DND-41 (cell line): ENCODE measurements at regions not wholly inside any gene's neighbourhood (a gene's known extent, or its start where the extent isn't known, plus 50 kb on each side); places are given as distances from the start of the nearest gene placed in this dataset.

Experiments
- ATAC-seq: fragments of 200-7000 bp; cut with Tn5 transposase; 3 replicates; pipeline ENCODE4 v1.9.1; 2021; ENCODE audit warnings: low read depth; ENCODE audit not compliant: insufficient read depth
- DNase-seq: peaks from one replicate; pipeline ENCODE4 v3.0.0-alpha.2; 2020
- H2AFZ ChIP-seq: 2 replicates; pipeline ENCODE4 v1.6.0; 2012; ENCODE audit warnings: low read depth, low read length
- H3K27ac ChIP-seq: 2 replicates; pipeline ENCODE4 v1.5.1; 2012; ENCODE audit warnings: low read length, inconsistent platforms
- H3K27me3 ChIP-seq: fragments of 200-600 bp; sonication (generic); 2 replicates; pipeline ENCODE4 v1.6.0; 2012; ENCODE audit warnings: low read length, mild to moderate bottlenecking, inconsistent platforms; ENCODE audit not compliant: insufficient read depth, poor library complexity
- H3K36me3 ChIP-seq: 2 replicates; pipeline ENCODE4 v1.5.1; 2012; ENCODE audit warnings: low read length, inconsistent platforms; ENCODE audit not compliant: insufficient read depth
- H3K4me1 ChIP-seq: 2 replicates; pipeline ENCODE4 v1.5.1; 2012; ENCODE audit warnings: mild to moderate bottlenecking, low read length; ENCODE audit not compliant: insufficient read depth
- H3K4me2 ChIP-seq: 2 replicates; pipeline ENCODE4 v1.6.0; 2012; ENCODE audit warnings: mild to moderate bottlenecking, moderate library complexity, low read length, inconsistent platforms; ENCODE audit not compliant: insufficient read depth
- H3K4me3 ChIP-seq, 2 experiments: fragments of 200-600 bp in 1 of 2; shearing (Covaris generic) in 1 of 2; 2 replicates each; pipeline ENCODE4 v1.5.1; 2012 to 2016; ENCODE audit warnings: inconsistent platforms in 2 of 2, low read length in 2 of 2, mild to moderate bottlenecking in 2 of 2, low read depth in 1 of 2, moderate library complexity in 1 of 2
- H3K79me2 ChIP-seq: 2 replicates; pipeline ENCODE4 v1.6.0; 2012; ENCODE audit warnings: low read length, inconsistent platforms; ENCODE audit not compliant: insufficient read depth
- H3K9ac ChIP-seq: 2 replicates; pipeline ENCODE4 v1.6.0; 2012; ENCODE audit warnings: low read depth, mild to moderate bottlenecking, inconsistent platforms, low read length, moderate library complexity
- H3K9me3 ChIP-seq: 2 replicates; pipeline ENCODE4 v1.5.1; 2012; ENCODE audit warnings: low read length, moderate library complexity, mild to moderate bottlenecking, inconsistent platforms; ENCODE audit not compliant: insufficient read depth, severe bottlenecking
- H4K20me1 ChIP-seq: 2 replicates; pipeline ENCODE4 v1.6.0; 2012; ENCODE audit warnings: low read length; ENCODE audit not compliant: insufficient read depth
- EZH2 ChIP-seq: IDR thresholded peaks from 3 replicates; pipeline ENCODE4 v1.6.1; 2012; ENCODE audit warnings: borderline replicate concordance, low read depth, mild to moderate bottlenecking, moderate library complexity, low read length, inconsistent platforms; ENCODE audit not compliant: severe bottlenecking
- TF ChIP-seq, protein P1 (sequence below): IDR thresholded peaks from 2 replicates; pipeline ENCODE4 v1.5.1; 2012; ENCODE audit warnings: borderline replicate concordance, low read length, moderate library complexity, mild to moderate bottlenecking; ENCODE audit not compliant: poor library complexity, severe bottlenecking; ENCODE audit errors: extremely low read depth

DNA sequence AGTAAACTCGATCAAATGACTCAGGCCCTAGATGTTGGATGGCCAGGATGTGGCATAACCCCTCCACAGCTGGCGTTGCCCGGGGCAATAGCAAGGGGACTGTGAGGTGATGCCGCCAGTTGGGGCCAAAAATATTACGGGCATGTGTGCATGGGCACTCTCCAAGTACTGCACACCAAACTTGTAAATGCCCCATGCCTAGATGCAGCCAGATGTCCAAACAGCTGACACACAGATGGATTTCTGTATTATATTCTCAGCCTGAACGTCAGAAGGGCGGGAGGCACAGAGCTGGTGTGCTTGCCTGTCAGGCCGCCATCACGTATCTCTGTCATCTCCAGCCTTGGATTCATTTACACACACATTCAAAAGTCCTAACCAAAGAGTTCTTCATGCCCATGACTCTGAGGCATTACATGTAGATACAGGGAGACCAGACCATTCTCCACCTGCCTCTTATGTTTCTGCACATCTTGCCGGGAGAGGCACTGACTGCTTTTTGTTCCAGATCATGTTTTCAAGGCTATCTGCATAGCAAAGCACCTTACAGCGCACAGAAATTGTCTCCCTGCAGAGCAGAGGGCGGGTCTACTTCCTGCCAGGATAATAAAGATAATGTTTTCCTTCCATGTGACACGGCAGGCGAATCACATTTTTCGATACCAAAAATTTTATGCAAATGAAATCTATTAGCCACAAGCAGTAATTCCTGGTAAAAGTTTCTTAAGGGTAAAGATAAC is 200.9 kb upstream of the ADAMTS16 start:
- H2AFZ ChIP-seq, result no peak overlapping the region
- TF ChIP-seq, protein P1, sequence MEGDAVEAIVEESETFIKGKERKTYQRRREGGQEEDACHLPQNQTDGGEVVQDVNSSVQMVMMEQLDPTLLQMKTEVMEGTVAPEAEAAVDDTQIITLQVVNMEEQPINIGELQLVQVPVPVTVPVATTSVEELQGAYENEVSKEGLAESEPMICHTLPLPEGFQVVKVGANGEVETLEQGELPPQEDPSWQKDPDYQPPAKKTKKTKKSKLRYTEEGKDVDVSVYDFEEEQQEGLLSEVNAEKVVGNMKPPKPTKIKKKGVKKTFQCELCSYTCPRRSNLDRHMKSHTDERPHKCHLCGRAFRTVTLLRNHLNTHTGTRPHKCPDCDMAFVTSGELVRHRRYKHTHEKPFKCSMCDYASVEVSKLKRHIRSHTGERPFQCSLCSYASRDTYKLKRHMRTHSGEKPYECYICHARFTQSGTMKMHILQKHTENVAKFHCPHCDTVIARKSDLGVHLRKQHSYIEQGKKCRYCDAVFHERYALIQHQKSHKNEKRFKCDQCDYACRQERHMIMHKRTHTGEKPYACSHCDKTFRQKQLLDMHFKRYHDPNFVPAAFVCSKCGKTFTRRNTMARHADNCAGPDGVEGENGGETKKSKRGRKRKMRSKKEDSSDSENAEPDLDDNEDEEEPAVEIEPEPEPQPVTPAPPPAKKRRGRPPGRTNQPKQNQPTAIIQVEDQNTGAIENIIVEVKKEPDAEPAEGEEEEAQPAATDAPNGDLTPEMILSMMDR, result no peak
- no peak for TF ChIP-seq EZH2
- no peaks in the 10 kb centered on the region for H3K4me1 ChIP-seq
- no peaks in the 10 kb centered on the region for H3K79me2 ChIP-seq
- no peak overlapping the region for H3K4me3 ChIP-seq
- H3K9me3 ChIP-seq, result no peaks in the 10 kb centered on the region
- H3K9ac ChIP-seq, result no peak overlapping the region
- no peaks in the 10 kb centered on the region for H4K20me1 ChIP-seq
- no peaks in the 10 kb centered on the region for H3K36me3 ChIP-seq
- DNase-seq (no peak), ATAC-seq (no peak)
- H3K4me2 ChIP-seq, result no peak overlapping the region
- H3K27ac ChIP-seq, result no peak overlapping the region
- H3K27me3 ChIP-seq, result peaks cover 3% of the 10 kb centered on the region

DNA sequence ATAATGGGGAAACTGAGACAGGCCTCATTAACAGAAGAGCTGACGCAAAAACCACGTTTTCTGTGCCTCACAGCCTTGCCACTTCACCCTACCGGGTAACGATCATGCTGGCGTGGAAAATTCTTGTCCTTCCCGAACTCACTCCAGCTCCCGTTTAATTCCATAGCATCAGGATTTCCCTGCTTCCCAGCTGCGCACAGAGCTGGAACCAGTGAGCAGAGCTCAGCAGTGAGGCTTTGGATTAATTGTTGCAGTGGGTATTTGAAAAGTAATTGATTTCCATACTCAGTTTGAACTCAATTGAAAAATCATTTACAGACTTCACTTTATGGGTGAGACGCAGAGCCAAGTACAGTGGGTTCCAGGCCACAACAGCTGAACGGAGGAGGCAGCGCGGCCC is 199.0 kb upstream of the ADAMTS16 start:
- H3K9me3 ChIP-seq, result no peaks in the 10 kb centered on the region
- no peaks in the 10 kb centered on the region for H3K79me2 ChIP-seq
- no peak overlapping the region for H2AFZ ChIP-seq
- no peak for DNase-seq
- no peaks in the 10 kb centered on the region for H3K4me1 ChIP-seq
- H3K27me3 ChIP-seq, result peaks cover 4% of the 10 kb centered on the region
- no peak overlapping the region for H3K4me2 ChIP-seq
- no peak overlapping the region for H3K4me3 ChIP-seq
- H4K20me1 ChIP-seq, result no peaks in the 10 kb centered on the region
- no peak for ATAC-seq
- no peaks in the 10 kb centered on the region for H3K36me3 ChIP-seq
- H3K9ac ChIP-seq, result no peak overlapping the region
- no peak overlapping the region for H3K27ac ChIP-seq
- TF ChIP-seq, protein P1, result no peak
- no peak for TF ChIP-seq EZH2

DNA sequence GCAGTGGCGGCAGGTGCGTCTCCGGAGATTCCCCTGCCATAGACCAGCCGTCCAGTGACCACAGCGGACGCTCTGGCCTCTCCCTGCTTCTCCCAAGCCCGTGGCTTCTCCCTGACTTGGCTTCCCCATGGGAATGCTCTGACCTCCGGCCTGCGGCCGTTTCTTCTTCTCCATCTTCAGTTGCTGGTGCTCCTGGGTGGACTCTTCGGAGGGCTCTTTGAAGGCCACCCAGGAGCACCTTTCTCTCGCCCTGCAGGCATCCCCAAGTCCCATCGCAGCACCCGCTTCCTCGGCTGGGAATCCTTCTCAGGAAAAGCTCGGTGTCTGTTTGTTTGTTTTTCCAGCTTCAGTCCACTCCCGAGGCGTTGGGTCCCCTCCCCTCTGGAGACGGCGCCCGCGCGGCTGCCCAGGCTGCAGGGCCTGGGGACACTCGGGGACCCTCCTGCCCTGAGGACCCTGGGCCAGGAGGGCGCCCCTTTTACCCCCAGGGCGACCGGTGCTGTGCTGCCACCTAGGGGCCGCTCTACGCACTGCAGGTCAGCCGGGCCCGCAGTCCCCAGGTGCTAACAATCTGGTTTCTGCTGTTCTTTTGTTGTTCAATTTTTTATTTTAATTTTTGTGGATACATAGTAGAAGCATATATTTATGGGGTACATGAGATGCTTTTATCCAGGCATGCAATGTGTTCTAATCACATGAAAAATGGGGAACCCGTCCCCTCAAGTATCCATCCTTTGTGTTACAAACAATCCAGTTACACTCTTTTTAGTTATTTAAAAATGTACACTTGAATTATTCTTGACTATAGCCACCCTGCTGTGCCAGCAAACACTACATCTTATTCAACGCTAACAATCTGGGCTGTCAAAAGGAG is 197.9 kb upstream of the ADAMTS16 start:
- ATAC-seq, result peak; percentile 80
- peaks cover 4% of the 10 kb centered on the region for H3K27me3 ChIP-seq
- H3K4me3 ChIP-seq, result no peak overlapping the region
- DNase-seq, result peak; percentile 49
- H3K36me3 ChIP-seq, result no peaks in the 10 kb centered on the region
- H3K79me2 ChIP-seq, result no peaks in the 10 kb centered on the region
- no peak overlapping the region for H3K27ac ChIP-seq
- H2AFZ ChIP-seq, result no peak overlapping the region
- no peak overlapping the region for H3K9ac ChIP-seq
- no peak overlapping the region for H3K4me2 ChIP-seq
- no peaks in the 10 kb centered on the region for H4K20me1 ChIP-seq
- H3K4me1 ChIP-seq, result no peaks in the 10 kb centered on the region
- no peaks in the 10 kb centered on the region for H3K9me3 ChIP-seq
- no peak for TF ChIP-seq EZH2
- TF ChIP-seq, protein P1, result peak; percentile 90
